Embryonic facial prominence (tissue), 1 donor: ENCODE measurements at regions not wholly inside any gene's neighbourhood (a gene's known extent, or its start where the extent isn't known, plus 50 kb on each side); places are given as distances from the start of the nearest gene placed in this dataset.
"Not testable (repeated sequence)": the region's sequence is repeated elsewhere in the genome, so short reads cannot be mapped to it uniquely, and the experiment has no call there.

ENCODE experiments used
- DNase-seq: peaks from one replicate; pipeline ENCODE4 v3.0.0-alpha.2; 2016; ENCODE audit errors: extremely low spot score

DNA sequence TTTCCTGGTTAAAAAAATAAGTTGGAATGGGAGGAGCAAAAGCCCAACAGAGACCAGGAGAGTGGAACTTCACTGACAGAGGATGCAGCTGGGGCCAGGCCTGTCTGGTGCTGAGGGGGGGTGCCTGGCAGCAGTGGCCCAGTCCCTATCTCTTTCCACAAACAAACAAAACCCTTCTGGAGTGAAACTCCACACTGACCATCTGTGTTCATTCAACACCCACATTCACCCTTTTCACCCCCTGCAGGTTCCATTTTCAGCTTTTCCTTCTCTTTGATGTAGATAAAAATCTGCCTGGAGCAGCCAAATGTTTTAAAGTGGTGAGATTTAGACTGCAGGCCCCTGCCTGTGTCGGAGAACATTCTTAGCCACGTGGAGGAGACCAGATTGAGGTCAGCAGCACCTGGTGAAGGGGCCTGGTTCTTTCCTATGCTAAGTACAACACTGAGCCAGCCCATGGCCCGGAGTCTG is 161.4 kb upstream of the CDH11 start:
- no peak for DNase-seq

DNA sequence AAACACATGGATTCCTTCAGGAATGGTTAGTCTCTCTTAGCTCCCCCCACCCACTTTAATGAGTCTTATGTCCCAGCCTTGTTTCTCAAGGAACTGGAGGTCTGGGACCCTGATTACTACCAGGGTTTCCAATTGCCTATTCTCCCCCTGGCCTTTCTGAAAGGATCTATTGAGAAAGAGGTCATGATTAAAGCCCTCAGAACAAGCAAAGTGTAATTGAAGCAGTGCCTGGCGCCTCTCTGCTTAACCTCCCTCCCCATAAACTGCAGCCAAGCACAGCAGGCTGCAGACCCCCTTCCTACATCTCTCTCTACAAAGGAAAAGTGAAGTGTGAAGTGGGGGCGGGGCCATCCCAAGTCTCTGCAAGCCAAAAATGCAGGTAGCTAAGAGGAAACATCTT is 159.7 kb upstream of the CDH11 start:
- no peak for DNase-seq

DNA sequence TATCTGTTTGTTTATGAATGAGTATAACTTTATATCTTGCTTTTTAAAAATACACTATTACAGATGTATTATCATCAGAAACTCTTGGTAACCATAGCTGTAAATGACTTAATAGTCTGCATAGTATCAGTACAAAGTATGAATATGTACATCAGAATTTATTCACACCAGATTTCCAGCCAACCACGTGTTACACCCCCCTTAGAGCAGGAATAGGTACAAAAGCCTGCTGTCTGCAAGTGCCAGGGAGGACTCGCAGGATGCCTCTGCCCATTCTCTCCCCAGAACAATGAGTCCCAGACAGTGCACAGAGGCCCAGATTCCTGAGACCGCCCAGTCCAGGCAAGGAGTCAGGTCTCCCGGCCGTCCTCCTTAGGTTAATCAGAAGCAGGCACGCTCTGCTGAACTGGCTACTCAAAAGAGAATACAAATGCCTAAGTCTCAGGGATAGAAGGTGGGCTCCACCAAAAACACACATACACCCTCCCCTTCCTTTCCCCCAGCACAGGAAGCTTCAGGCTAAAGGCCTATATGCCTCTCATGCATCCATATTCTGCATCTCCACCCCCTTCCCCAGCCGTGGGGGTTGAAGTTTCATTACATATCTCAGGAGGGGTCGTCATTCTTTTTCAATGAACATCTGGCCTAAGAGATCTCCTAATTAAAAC is 159.1 kb upstream of the CDH11 start:
- no peak for DNase-seq

DNA sequence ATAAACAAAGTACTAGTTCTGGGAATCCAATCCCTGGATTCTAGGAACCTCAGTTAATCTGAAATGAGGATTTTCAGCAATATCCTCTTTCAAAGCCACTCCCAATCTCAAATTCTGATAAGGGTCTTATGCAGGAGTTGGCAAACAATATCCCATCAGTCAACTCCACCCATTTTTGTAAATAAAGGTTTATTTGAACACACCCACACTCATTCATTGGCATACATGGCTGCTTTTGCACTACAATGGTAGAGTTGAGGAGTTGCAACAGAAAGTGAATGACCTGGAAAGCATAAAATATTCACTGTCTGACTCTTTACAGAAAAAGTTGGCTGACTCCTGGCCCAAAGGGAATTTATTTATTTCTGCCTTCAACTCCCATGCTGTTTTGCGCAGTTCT is 157.7 kb upstream of the CDH11 start:
- no peak for DNase-seq

DNA sequence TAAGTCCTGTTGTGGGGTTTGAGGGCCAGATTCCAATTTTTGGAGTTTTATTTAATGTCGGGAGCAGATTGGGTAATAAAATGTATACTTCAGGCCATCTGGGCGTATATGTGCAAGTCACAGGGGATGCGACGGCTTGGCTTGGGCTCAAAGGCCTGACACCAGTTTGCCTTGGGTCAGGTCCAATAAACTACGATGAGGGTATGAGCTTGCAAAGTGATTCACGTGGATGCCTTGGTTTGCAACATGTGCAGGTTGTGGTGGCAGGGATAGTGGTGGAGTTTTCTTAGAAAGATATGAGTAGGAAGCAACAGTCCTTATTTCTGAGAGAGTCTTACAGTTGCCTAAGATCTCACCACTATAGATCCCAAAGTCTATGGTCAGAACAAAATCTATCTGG is 157.0 kb upstream of the CDH11 start:
- no peak for DNase-seq

DNA sequence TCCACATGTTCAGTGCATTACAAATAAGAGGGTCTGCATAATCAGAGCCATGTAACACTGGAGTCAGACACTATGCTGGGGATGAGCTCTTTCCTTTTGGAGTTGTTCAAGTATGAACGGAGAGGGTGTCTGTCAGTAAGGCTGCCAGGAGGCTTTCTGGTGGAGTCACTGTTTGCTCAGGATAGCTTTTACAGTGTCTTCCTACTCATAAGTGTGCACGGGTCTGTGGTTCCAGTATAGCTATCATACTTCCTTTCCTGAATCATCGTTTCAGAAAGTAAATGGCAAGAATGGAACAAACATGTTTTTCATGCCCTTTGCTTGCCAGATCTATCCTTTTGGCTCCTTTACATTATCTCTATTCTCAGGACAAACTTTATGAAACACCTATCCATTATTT is 152.7 kb upstream of the CDH11 start:
- DNase-seq = no peak

DNA sequence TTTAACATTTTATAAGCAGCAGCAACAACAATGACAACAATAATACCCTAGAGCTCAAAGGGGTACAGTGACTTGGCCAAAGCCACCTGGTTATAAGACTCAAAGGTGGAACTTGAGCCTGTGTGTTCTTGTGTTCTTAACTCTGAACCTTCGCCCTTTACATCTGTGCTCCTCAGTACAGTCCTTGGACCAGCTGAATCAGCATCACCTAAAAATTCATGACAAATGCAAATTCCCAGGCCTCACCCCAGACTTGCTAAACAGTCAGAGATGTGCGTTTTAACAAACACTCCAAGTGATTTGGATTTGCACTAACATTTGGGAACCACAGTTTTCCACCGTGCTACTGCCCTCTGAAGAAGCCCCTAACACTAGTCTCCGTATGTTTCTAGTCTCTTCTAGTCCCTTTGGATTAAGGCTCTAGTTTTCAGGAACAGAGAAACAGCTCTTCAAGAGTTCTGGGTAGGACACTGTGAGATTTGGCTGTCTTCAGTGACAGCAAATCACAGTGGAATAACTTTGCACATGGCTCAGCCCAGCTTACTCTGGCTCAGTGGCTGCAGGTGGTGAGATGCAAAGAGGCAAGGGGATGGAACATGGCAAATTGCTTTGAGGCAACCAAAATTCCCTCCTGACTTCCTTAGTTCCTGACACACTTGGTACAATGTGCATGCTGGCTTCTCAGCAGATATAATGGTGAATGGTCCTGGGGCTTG is 151.0 kb upstream of the CDH11 start:
- DNase-seq = no peak

DNA sequence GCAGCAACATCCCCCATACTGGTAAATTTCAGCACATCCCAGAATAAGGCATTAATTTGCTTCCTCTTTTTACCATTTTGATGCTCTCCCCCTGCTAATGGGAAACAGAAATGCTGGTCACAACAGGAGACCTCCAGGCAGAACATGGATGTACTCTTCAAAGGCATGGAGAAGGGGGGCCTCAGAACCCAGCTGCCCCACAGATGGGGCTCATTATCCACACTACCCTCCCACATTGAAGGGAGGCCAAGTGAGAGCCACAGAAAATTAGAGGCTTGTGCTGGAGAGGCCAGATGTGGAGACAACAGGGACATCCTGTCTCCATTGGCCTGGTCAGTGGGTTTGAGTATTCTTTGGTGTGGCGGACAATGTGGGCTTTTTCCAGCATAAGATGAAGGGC is 150.1 kb upstream of the CDH11 start:
- DNase-seq = no peak

DNA sequence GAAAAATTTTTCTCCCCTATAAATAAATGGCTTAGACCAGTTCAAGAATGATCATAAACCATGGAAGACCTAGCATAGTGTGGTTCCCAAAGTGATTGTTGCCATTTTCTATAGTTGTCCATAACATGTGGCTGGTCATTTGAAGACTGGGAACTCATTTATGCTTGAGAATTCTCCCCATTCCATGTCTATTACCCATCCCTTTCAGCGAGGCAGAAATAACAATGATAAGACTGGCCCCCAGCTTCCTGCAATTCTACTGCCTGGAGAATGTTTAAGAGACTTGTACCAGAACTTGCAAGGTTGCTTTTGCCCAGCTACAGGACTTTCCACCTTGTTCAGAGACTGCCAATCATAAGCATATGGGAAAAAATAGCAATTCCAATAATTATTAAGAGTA is 146.5 kb upstream of the CDH11 start:
- DNase-seq = no peak

DNA sequence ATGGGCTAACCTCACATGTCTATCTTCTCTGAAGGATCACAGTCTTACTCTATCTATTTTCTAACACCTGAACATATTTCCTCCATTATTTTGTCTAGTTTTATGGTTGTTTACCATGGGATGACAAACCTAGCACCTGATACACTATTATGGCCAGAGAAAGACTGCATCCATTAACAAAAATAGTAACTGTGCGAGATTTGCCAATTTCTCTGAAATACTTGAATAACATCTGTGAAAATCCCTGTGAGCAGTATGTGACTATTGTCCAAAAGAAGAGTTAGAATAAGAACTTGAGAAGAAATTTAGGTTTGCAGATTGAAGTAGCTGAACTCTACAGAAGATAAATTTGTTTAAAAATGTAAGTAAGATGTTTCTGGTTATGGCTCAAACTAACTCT is 142.0 kb upstream of the CDH11 start:
- DNase-seq = no peak

DNA sequence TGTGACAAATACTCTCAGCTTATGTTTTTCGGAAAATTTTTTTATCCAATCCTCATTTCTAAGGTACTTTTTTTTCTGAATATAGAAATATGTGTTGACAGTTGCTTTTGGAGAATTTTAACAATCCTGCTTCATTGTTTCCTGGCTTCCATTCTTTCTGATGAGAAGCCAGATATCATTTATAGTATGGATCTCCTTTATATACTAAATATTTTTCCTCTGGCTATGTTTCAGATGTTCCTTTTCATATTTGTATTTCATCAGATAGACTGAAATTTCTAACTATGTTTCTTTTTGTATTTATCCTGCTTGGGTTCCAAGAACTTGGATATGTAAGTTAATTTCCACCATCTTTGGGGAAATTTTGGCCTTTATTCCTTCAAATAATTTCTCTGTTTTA is 138.9 kb upstream of the CDH11 start:
- no peak for DNase-seq

DNA sequence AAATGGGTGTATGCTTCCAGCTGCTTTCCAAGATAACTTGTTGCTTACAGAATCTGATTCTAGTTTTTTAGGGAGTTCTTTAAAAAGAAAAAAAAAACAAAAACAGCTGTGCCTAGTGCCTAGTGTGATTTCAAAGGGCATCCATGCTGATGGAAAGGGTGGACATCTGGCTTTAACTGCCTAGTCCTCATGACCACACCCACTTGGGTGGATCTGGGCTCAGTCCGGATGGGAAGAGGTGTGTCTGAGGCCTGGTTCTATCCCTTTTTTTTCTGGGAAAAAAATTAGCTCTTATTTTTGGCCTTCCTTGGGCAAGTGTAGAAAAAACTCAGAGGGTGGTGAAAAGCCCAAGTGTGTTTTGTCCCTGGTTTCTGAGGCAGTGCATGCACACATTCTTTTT is 132.3 kb upstream of the CDH11 start:
- no peak for DNase-seq

DNA sequence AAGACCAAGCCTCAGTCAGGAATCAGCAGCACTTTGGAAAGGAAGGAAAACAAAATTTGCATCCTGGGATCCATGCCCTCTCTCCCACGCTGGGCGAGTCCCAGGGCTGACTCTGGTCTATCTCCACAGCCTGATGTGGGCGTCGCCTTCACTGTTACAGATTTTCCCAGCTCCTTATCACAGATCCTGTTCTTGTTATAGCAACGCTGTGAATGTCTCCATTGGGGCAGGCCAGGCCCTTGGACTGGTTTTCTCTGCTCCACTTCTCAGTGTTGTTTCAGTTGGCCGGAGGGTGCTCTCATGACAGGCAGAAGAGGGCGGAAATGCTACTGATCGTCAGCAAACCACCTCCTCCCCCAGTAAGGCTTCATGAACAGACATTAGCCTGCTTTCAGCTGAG is 127.9 kb upstream of the CDH11 start:
- no peak for DNase-seq

DNA sequence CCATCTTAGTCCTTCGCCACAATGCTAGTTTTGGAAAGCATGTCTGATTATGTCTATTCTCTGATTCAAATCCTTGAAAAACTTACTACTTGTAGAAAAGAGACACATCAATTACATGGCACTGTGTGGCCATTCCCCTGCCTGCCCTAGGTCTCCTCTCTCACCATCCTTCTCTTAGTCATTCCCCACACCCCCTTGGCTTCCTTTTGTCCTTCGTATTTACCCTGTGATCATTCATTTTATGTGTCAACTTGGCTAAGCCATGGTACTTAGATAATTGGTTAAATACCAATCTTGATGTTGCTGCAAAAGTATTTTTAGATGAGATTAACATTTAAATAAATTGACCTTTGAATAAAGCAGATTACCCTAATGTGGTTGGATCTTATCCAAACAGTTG is 122.9 kb upstream of the CDH11 start:
- no peak for DNase-seq

DNA sequence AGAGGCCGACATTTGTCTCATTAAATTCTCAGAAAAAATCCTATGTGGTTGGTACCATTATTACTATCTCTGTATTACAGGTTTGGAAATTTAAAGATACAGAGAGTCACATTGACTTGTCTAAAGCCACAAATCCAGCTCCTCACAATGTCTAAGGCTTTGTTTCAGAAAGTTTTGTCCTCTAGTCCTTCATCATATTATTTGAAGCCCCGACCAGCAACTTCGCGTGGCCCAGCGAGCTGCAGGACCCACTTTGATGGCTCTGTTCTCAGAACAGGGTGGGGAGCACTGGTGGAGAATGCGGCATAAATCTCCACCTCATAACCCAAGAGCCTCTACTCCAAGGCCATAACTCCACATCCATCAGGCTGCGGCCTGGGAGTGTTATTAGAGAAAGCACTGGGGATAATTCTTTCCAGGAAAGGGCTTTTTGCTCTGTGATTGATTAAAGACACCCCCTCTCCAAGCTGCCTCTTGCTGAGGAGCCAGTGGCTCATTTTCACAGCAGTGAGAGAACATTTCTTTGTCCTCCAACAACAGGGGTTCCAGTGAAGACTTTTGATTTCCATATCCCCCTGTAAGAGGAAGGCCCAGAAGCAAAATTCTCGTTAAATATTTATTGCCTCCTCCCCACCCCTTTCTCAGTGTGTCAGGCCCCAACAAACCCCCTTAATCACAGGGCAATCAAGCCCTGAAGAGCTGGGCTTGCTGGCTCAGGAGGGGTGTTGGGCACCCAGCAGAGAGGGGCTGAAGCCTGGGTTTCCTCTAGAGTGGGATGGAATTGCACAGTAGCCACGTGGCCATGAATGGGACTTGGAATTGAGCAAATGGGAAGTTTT is 113.7 kb upstream of the CDH11 start:
- DNase-seq = no peak

DNA sequence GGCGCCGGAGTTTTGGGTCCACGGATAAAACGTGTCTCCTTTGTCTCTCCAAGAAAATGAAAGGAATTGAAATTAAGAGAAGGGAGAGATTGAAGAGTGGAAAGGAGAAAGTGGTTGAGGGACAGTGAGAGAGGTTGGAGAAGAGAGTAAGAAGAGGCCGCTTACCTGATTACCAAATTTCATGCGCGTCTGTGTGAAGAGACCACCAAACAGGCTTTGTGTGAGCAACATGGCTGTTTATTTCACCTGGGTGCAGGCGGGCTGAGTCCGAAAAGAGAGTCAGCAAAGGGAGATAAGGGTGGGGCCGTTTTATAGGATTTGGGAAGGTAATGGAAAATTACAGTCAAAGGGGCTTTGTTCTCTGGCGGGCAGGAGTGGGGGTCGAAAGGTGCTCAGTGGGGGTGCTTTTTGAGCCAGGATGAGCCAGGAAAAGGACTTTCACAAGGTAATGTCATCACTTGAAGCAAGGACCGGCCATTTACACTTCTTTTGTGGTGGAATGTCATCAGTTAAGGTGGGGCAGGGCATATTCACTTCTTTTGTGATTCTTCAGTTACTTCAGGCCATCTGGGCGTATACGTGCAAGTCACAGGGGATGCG is 113.0 kb upstream of the CDH11 start:
- DNase-seq = not testable (repeated sequence)

DNA sequence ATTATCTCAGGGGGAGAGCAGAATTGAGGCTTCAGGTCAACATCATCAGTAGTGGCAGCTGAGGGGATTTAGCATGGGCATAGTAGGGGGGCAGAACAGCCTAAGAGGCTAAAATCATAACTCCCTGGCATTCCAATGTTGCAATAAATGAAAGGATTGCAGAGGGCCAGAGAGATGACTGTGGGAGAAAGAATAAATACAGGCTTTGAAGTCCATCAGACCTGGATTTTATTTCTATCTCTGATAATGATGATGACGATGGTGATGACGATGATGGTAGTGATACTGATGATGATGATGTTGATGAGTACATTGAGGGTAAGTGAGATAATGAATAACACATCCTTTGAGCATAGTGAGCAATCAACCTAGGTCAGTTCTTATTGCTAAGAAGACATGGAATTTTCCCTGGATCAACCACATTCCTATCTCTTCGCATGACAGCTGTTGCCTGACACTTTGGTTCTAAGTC is 107.4 kb upstream of the CDH11 start:
- DNase-seq = no peak

DNA sequence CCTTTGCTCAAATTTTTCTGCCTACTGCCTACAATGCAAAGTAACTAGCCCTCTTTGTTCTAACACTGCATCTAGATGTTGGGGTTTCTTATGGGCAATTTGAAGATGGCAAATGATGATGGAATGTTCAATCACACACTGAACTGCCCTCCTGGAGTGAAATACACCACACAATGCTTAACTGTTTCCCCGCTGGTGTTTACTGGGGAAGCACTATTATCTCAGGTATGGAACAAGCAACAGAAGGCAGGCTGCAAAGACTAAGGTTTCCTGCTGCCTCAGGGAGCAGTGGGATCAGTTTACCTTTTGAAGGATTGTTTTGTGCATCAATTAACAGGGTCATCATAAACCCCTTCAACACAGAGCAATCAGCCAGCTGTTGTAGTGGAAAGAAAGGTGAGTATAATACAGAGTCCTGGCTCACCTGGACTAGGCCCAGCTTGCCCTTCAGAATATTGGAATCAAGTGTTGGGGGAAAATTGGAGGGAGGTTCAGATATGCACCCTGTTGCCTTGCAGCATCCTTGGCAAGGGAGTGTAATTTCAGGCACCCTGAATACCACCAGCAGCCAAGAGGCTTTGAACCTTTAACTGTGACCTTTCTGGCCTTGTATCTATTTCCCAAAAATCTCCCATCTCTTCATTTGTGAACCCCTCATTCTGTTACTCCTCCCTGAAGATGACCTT is 105.4 kb upstream of the CDH11 start:
- DNase-seq = no peak

DNA sequence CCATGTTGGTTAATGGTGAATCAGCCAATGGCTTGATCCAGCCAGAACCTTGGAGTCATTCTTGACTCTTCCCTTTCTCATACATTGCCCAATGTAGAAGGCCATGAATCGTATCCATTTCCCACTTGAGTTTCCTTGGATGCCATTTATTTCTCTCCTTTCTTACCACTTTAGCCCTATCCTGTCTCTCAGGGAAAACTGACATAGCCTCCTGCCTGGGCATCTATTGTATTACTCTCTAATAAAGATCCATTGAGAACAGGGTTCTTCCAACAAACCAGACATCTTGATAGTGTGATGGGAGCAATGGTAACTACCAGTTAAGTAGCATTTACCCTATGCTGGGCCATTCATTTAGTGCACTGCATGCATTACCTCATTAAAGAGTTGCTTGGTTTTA is 104.2 kb upstream of the CDH11 start:
- DNase-seq = no peak

DNA sequence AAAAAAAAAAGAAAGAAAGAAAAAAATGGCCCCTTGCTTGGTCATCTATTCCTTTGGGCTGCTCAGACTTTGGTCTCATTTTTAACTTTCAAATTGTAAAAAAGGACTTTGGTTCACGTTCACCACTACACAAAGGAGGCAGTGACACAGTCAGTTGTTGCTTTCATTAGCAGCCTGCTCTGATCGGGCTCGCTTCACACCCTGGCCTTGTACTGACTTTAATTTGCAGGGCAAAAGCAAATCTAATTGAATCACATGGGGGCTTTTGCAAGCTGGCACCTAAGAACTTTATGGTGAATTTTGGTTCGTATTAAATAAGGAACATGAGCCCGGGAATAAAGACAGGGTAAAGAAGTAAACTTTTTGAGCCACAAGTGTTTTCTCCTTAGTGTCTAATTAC is 103.6 kb upstream of the CDH11 start:
- no peak for DNase-seq

DNA sequence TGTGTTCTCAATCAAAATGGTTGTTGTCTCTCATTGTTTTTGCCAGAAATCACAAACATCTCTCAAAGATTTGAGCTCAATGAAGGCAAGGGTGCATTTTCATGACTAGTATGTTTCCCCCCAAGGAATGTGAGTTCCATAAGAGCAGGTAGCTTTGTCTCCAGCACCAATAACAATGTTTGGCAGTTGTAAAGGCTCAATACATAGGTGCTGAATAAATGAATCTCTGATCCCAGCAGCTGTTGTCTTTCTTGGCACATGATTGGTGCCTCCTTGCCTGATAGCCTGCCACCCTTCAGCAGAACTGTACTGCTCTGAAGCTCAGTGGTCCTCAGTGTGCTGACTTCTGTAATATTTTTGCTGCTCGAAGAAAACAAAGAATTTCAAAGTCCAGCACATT is 103.1 kb upstream of the CDH11 start:
- no peak for DNase-seq

DNA sequence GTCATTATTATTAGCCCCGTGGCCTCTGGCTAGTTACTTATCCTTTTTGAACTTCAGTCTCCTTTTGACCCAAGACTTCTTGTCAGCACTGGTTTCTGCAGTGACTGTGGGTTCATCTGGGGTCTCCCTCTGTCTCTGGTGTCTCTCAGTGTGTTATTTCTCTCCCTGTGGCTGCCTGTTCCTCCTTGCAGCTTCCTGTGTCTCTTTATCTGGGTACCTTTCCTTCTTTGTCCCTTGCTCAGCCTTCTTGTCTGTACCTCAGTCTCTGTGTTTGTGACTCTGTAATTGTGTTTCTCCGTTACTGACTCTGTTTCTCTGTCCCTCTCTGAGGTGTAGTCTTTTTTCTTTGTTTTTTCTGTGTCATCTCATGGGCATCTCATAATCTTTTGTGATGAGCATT is 102.6 kb upstream of the CDH11 start:
- DNase-seq = no peak
